SK-N-SH (cell line): ENCODE measurements at regions not wholly inside any gene's neighbourhood (a gene's known extent, or its start where the extent isn't known, plus 50 kb on each side); places are given as distances from the start of the nearest gene placed in this dataset.

ENCODE experiments used
- CTCF ChIP-seq: fragments of 200-600 bp; sonication (generic); IDR thresholded peaks from 2 replicates; pipeline ENCODE4 v1.6.1; 2017; ENCODE audit warnings: antibody characterized with exemption, mild to moderate bottlenecking, moderate library complexity
- FOSL2 ChIP-seq: IDR thresholded peaks from 2 replicates; pipeline ENCODE4 v1.4.0; 2012; ENCODE audit warnings: low read depth, mild to moderate bottlenecking, moderate library complexity, borderline replicate concordance
- FOXM1 ChIP-seq: IDR thresholded peaks from 2 replicates; pipeline ENCODE4 v1.4.0; 2012; ENCODE audit warnings: low read depth, mild to moderate bottlenecking
- GABPA ChIP-seq: IDR thresholded peaks from 2 replicates; pipeline ENCODE4 v1.4.0; 2012; ENCODE audit warnings: low read depth, mild to moderate bottlenecking
- POLR2AphosphoS5 ChIP-seq: IDR thresholded peaks from 2 replicates; pipeline ENCODE4 v1.6.1; 2012; ENCODE audit warnings: low read depth, low read length
- RAD21 ChIP-seq: IDR thresholded peaks from 2 replicates; pipeline ENCODE4 v1.6.1; 2012; ENCODE audit warnings: mild to moderate bottlenecking, low read length
- TAF1 ChIP-seq: IDR thresholded peaks from 2 replicates; pipeline ENCODE4 v1.6.1; 2012; ENCODE audit warnings: low read depth, mild to moderate bottlenecking, low read length, moderate library complexity, borderline replicate concordance
- YY1 ChIP-seq: IDR thresholded peaks from 2 replicates; pipeline ENCODE4 v1.4.0; 2012; ENCODE audit warnings: low read depth, mild to moderate bottlenecking
- TF ChIP-seq, protein P1 (sequence below): IDR thresholded peaks from 2 replicates; pipeline ENCODE4 v1.4.0; 2012; ENCODE audit warnings: low read depth

GRCh38 chr2:12087175-12087574 is 340.7 kb downstream of the LPIN1 start:
- TF ChIP-seq FOXM1 (no peak), RAD21 (no peak), TAF1 (no peak), POLR2AphosphoS5 (no peak), FOSL2 (no peak), CTCF (no peak), YY1 (no peak), GABPA (no peak)
- TF ChIP-seq, protein P1, sequence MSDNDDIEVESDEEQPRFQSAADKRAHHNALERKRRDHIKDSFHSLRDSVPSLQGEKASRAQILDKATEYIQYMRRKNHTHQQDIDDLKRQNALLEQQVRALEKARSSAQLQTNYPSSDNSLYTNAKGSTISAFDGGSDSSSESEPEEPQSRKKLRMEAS: no peak
